Body of pancreas (tissue), 4 donors: ENCODE measurements at regions not wholly inside any gene's neighbourhood (a gene's known extent, or its start where the extent isn't known, plus 50 kb on each side); places are given as distances from the start of the nearest gene placed in this dataset.

Source experiments
- ATAC-seq: fragments of 150-250 bp; one replicate; pipeline ENCODE4 v1.9.1; 2016
- DNase-seq, 4 donors: peaks; one replicate each; pipeline ENCODE4 v3.0.0-alpha.2; 2019
- H3K27ac ChIP-seq, 4 donors: fragments of 200-600 bp; sonication (generic); 1 replicate in 3 of 4; 2 replicates in 1 of 4; pipeline versions ENCODE4 v1.5.1 to v1.6.1; 2016 to 2019; ENCODE audit warnings: mild to moderate bottlenecking in 1 of 4, mixed read lengths in 1 of 4, moderate library complexity in 1 of 4
- H3K27me3 ChIP-seq, 2 donors: fragments of 200-600 bp; sonication (generic); one replicate each; pipeline ENCODE4 v1.6.0; 2016; ENCODE audit warnings: mild to moderate bottlenecking in 1 of 2
- H3K36me3 ChIP-seq, 2 donors: fragments of 200-600 bp; sonication (generic); replicated peaks in 1 of 2; 2 replicates each; pipeline ENCODE4 v1.5.1; 2016; ENCODE audit warnings: low read depth in 2 of 2; ENCODE audit not compliant: insufficient read depth in 1 of 2
- H3K4me1 ChIP-seq: fragments of 200-600 bp; sonication (generic); one replicate; pipeline ENCODE4 v1.6.0; 2016
- H3K4me3 ChIP-seq, 2 donors: fragments of 200-600 bp; sonication (generic); 1 replicate in 1 of 2; 2 replicates in 1 of 2; pipeline ENCODE4 v1.5.1; 2016 to 2019
- H3K9me3 ChIP-seq, 3 donors: fragments of 200-600 bp; sonication (generic); 1 replicate in 2 of 3; 2 replicates in 1 of 3; pipeline ENCODE4 v1.5.1; 2016
- POLR2A ChIP-seq, 3 donors: fragments of 450-650 bp; IDR thresholded peaks; one replicate each; pipeline ENCODE4 v1.6.1; 2016; ENCODE audit warnings: antibody characterized with exemption in 3 of 3, mild to moderate bottlenecking in 2 of 3
- WGBS, 2 donors: methylation state at CpG; one replicate each; pipeline ENCODE4 v1.1.5; 2017; 5-methylcytosine and 5-hydroxymethylcytosine counted together
- intact Hi-C: fragments of 100-400 bp; cut with DNase I; formaldehyde crosslinking; loops from one replicate; pipeline ENCODE4 v1.15.1; 2023
- TF ChIP-seq, protein P1 (sequence below), 7 experiments: fragments of 450-650 bp in 4 of 7; fragments of 200-600 bp in 3 of 7; sonication (generic) in 3 of 7; IDR thresholded peaks; one replicate each; pipeline ENCODE4 v1.5.1; 2016 to 2019; ENCODE audit warnings: antibody characterized with exemption in 7 of 7

DNA sequence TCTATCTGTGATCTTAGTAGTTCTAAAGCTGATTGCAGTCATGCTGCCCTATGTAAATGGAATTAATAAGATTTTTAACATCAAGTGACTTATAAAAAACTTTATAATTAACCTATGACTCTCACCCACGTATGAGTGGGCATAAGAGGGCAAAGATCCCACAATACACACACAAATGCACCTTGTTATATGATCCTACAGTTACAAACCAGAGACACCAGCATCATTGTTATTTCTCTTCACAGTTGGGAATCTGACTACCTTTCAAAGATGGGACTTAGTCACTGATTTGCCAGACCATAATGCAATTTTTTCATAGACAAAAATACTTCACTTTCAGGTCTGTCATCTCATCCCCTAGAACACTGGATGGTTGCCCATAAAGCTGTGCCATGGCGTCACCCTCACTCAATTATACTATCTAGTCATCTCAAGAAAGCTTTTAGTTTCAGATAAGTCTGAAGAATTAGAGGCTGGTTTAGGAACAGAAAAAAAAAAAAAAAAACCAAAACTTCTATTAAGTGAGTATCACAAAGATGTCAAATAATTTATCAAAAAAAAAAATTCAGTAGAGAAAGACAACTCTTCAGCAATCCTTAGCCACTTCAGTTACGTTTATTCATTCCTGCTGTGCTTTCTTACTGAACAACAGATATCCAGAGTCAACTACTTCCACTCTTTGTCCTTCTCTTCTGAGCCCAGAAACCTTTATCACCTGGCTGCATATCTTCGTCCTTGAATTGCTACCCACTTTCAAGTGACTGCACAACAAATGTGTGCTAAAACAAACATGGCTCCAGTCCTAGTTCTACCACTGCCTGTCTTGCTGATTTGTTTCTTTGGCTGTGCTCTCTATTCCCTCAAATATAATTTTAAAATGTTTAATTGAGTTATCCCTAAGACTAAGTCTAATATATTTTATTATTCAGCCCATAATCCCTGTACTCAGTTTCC is 175.0 kb upstream of the CHRM2 start:
- intact Hi-C loops: no loop called here
- no peak for ATAC-seq
- TF ChIP-seq, protein P1, sequence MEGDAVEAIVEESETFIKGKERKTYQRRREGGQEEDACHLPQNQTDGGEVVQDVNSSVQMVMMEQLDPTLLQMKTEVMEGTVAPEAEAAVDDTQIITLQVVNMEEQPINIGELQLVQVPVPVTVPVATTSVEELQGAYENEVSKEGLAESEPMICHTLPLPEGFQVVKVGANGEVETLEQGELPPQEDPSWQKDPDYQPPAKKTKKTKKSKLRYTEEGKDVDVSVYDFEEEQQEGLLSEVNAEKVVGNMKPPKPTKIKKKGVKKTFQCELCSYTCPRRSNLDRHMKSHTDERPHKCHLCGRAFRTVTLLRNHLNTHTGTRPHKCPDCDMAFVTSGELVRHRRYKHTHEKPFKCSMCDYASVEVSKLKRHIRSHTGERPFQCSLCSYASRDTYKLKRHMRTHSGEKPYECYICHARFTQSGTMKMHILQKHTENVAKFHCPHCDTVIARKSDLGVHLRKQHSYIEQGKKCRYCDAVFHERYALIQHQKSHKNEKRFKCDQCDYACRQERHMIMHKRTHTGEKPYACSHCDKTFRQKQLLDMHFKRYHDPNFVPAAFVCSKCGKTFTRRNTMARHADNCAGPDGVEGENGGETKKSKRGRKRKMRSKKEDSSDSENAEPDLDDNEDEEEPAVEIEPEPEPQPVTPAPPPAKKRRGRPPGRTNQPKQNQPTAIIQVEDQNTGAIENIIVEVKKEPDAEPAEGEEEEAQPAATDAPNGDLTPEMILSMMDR (IDR thresholded peaks at IDR 0.05): no peak
- no peak for TF ChIP-seq POLR2A (IDR thresholded peaks at IDR 0.05)
- H3K27ac ChIP-seq: no peak overlapping the region
- no peaks in the 10 kb centered on the region for H3K9me3 ChIP-seq
- no peaks in the 10 kb centered on the region for H3K36me3 ChIP-seq
- peak in 2 of 4 donors; percentile 22 to 30 for DNase-seq
- WGBS, 2 donors: 23 to 27% methylated on average over 4 of the region's 4 CpGs
- H3K4me1 ChIP-seq: peaks cover 15% of the 10 kb centered on the region
- no peak overlapping the region for H3K4me3 ChIP-seq
- no peaks in the 10 kb centered on the region for H3K27me3 ChIP-seq

DNA sequence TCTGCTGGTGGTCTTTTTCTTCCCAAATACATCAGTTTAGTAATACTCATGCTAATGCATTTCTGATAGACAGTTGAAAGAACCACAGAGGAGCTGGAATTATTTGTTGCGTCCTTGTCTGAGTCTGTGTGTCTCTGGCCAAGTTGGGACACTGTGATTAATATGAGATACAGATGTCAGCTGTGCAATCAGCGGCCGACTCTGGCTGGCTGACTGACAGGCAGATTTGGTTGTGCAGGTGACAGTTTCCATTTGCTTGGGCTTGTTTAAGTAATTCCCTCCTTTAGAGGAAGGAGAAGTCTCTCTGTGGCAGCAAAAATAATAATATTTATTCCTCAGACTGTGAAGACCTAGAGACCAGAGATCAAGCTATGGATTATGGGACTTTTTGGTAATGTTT is 176.2 kb upstream of the CHRM2 start:
- intact Hi-C loops: no loop called here
- Histone ChIP-seq H3K27ac (no peak overlapping the region), H3K27me3 (no peaks in the 10 kb centered on the region), H3K4me3 (no peak overlapping the region), H3K9me3 (no peaks in the 10 kb centered on the region), H3K36me3 (no peaks in the 10 kb centered on the region), H3K4me1 (peaks cover 15% of the 10 kb centered on the region)
- DNase-seq: no peak
- TF ChIP-seq, protein P1 (IDR thresholded peaks at IDR 0.05): no peak
- no peak for TF ChIP-seq POLR2A (IDR thresholded peaks at IDR 0.05)
- no peak for ATAC-seq
- whole genome bisulfite sequencing, 2 donors: 17 to 37% methylated on average over 3 of the region's 3 CpGs

DNA sequence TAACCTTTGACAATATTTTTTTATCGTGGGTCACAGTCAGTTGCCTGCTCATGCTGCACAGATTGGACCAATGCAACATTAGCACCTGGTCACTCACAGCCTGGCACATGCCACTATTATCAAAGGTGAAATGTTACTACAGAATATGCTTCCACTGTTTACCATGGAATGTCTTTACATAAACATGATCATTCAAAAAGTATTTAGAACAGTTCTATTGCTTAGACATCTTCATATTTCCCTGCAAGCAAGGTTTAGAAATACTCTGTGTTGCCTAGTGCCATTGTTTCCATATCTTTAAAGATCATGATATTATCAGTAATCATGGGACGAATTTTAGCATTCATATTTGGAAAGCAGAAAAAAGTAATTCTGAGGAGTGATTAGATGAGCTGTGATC is 179.9 kb upstream of the CHRM2 start:
- Histone ChIP-seq H3K36me3 (no peaks in the 10 kb centered on the region), H3K27me3 (no peaks in the 10 kb centered on the region), H3K27ac (no peak overlapping the region), H3K4me3 (no peak overlapping the region), H3K4me1 (peaks cover 6% of the 10 kb centered on the region), H3K9me3 (no peaks in the 10 kb centered on the region)
- DNase-seq: no peak
- ATAC-seq: no peak
- WGBS, 2 donors: 59 to 66% methylated on average over 2 of the region's 2 CpGs
- intact Hi-C loops: no loop called here
- TF ChIP-seq POLR2A (IDR thresholded peaks at IDR 0.05): no peak

DNA sequence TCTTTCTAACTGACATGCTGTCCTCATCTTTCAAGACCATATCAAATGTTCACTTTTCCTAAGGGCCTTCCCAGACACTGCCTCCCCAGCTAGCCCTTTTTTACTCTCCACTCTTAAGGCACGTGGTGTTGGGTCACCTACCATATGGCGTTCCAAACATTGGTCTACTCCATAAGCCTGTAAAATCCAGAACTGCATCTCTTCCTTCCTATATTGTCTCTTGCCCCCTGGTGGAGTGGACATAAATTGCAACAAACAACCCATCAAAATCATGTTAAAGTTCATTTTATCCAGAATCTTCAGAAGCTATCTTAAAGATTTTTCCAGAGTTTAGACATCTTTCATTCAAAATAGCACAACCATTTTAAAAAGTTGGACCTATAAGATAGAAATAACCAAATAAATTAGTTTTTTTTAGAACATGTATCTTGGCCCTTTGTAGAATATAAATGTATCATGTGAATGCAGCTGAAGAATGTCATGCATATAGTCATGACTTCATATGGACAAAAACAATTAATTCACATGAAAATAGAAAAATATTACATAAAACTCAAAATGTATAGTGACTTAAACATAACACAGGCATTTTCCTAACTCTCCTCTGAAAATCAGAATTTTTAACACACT is 180.6 kb upstream of the CHRM2 start:
- DNase-seq (peak in 1 of 4 donors; percentile 13), ATAC-seq (no peak)
- TF ChIP-seq, protein P1 (IDR thresholded peaks at IDR 0.05): peak in 6 of 7 experiments; percentile 20 to 42 (median 36)
- TF ChIP-seq POLR2A (IDR thresholded peaks at IDR 0.05): no peak
- H3K27ac ChIP-seq: no peak overlapping the region
- no peaks in the 10 kb centered on the region for H3K36me3 ChIP-seq
- WGBS, 2 donors: 54 to 61% methylated on average over 2 of the region's 2 CpGs
- intact Hi-C loops: no loop called here
- H3K4me3 ChIP-seq: no peak overlapping the region
- H3K9me3 ChIP-seq: no peaks in the 10 kb centered on the region
- H3K4me1 ChIP-seq: no peaks in the 10 kb centered on the region
- H3K27me3 ChIP-seq: no peaks in the 10 kb centered on the region

DNA sequence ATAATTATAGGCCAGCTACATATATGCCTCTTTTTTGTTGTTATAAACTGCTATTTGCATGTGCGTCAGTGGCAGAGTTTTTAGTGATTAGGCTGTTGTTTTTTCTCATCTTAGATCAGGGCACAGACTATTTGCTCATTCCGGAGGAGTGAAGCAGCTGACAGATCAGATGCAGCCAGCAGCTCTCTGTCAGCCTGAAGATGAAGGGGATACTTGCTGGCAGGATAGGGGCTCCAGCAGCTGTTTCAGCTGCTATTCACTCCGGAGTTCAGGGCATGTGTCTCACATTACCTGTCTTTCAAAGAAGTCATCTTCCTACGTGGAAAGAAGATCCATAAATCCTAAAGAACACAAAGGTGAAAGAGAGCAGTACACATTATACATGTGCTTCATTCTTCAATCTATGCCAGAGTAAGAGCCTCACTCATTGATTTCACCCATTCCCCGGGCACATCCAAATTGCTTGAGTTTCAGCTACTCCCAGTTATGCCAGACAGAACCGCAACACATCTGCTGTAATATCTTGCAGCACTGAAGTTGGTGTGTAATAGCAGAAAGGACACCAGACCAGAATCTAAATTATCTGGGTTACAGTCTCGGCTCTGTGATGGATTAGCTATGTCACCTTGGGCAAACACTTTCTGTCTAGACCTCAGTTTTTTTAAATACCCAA is 182.8 kb upstream of the CHRM2 start:
- ATAC-seq (no peak), DNase-seq (no peak)
- Histone ChIP-seq H3K4me3 (no peak overlapping the region), H3K27ac (no peak overlapping the region), H3K4me1 (no peaks in the 10 kb centered on the region), H3K9me3 (no peaks in the 10 kb centered on the region), H3K36me3 (no peaks in the 10 kb centered on the region), H3K27me3 (no peaks in the 10 kb centered on the region)
- 38 to 45% methylated on average over 7 of the region's 7 CpGs for WGBS, 2 donors
- intact Hi-C loops: no loop called here
- TF ChIP-seq, protein P1 (IDR thresholded peaks at IDR 0.05): no peak
- no peak for TF ChIP-seq POLR2A (IDR thresholded peaks at IDR 0.05)
